ENCODE measurements at regions not wholly inside any gene's neighbourhood (a gene's known extent, or its start where the extent isn't known, plus 50 kb on each side); places are given as distances from the start of the nearest gene placed in this dataset.
"Not testable (repeated sequence)": the region's sequence is repeated elsewhere in the genome, so short reads cannot be mapped to it uniquely, and the experiment has no call there.

DNA sequence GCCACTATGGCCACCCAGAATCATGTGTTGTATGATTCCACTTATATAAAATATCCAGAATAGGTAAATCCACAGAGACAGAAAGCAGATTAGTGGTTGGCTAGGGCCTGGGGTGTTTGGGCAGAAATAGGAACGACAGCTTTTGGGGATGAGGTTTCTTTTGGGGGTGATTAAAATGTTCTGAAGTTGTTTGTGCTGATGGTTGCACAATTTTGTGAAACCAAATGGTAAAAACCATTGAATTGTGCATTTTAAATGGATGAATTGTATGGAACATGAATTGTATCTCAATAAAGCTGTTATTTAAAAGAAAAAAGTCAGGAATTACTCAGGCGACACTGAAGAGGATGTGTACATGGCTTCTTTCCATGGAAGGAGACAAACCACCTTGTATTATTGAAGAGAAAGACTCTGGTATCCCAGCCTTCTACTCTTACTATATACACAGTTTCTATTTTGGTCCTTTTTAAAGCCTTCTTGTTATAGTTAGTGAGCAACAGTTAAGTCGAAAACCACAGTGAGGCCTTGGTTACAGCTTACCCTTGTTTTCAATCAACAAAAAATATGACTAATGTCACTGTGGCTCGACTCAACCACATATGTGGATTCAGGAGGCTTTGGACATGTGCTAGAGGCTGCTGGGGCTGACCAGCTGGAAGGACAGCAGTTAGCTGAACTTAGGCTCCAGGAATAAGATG is 57.1 kb upstream of the KMT2E start:
- ChIA-PET CTCF (interaction anchor here (0.7 to 2.4 kb wide), 5 partner anchors 10 to 26 kb away, joined by 3 to 9 read pairs (median 5); no protein-coding TSS in a partner anchor), POLR2A (interaction anchor here (0.8 to 2.8 kb wide), 5 partner anchors 12 to 57 kb away, joined by 3 to 18 read pairs (median 7); no protein-coding TSS in a partner anchor)

DNA sequence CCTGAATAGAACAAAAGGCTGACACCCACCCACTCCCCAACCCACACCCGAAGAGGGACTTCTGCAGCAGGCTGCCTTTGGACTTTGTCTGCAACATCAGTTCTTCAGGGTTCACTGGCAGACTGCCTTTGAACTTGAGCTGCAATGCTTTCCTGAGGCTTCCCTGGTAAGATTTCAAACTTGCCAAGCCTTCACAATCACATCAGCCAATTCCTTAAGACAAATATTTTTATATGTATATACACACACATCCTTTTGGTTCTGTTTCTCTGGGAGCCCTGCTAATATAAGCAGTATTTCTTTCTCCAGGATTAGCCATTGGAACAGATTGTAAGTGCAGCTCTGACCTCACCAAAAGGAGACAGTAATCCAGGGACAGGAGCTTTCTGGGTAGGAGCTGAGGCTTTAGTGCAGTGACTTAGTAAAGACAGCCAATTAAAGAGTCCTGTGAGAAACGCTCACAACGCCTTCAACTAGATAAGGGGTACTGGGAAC is 55.6 kb upstream of the KMT2E start:
- POLR2A ChIA-PET: no interaction called here
- CTCF ChIA-PET: no interaction called here

DNA sequence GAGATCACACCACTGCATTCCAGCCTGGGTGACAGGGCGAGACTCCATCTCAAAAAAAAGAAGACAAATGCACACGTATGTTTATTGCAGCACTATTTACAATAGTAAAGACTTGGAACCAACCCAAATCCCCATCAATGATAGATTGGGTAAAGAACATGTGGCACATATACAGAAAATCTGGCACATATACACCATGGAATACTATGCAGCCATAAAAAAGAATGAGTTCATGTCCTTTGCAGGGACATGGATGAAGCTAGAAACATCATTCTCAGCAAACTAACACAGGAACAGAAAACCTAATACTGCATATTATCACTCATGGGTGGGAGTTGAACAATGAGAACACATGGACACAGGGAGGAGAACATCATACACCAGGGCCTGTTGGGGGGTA is 54.5 kb upstream of the KMT2E start:
- POLR2A ChIA-PET, CTCF ChIA-PET: not testable (repeated sequence)

DNA sequence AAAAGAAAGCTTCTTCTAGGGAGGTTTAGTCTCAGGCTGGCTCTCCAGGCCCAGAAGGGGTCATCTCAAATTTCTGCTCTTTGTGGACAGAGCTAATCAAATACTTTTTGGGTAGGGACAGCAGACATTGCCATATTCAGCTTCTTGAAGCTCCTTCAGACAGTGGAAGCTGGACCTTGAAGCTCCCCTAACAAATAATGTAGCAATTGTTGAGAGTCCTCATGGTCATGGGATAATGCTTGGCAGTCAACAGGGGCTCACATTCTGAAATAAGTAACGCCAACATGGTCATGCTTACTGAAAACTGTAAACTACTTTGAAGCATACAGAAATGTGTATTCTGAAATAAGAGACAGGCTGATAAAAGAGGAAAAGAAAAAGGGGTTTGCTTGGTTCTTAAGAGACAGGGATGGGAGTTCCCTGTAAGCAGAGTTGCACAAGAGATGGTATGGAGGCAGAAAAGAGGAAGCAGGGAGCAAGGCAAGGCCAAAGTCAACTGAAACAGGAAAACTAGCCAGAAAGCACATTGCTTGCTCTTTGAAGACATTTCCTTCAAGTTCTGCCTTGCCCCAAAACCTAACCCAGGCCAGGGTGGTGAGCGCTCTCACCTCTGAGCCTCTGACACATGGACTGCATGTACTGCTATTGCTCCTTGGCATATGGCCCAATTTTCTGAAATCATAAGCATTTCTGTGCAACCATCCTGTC is 53.1 kb upstream of the KMT2E start:
- ChIA-PET CTCF (interaction anchor here (0.8 kb wide), 1 partner anchor 20 kb away, joined by 3 read pairs; no protein-coding TSS in a partner anchor), POLR2A (interaction anchor here (1.0 kb wide), 1 partner anchor 20 kb away, joined by 4 read pairs; no protein-coding TSS in a partner anchor)

DNA sequence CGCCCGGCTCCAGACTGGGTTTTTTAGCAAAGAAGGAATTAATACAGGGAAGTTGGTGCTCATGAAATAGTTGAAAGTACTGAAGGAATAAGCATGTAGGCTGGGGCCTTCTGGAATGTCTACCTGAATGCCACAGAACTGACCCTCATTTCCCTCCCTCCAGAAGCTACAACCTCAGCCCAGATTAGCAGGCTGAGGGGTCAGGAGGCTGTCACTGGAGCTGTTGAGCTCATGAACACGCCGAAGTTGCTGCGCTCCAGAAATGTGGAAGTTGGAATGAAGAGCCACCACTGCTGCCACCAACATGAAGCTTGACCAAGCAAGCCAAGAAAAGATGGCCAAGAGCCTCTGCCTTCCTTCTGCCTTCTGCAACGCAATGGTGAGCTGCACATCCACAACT is 52.2 kb upstream of the KMT2E start:
- POLR2A ChIA-PET: no interaction called here
- CTCF ChIA-PET: interaction anchor here (0.8 kb wide), 1 partner anchor 17 kb away, joined by 3 read pairs; no protein-coding TSS in a partner anchor

DNA sequence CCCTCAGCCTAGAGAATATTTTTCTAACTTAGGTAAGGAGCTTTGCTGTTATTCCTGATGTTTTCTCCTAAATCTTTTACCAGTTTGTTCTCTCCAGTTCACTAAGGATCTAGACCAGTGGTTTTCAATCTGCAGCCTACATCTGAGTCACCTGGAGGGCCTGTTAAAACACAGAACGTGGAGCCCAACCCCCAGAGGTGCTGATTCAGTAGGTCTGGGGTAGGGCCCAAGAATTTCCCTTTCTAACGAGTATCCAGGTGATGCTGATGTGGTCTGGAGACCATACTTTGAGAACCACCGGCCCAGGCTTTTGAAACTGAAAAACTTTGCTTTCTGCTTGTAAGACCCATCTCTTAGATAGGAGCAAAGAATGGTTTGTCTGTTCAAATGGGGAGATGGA is 51.2 kb upstream of the KMT2E start:
- ChIA-PET POLR2A (no interaction called here), CTCF (no interaction called here)

DNA sequence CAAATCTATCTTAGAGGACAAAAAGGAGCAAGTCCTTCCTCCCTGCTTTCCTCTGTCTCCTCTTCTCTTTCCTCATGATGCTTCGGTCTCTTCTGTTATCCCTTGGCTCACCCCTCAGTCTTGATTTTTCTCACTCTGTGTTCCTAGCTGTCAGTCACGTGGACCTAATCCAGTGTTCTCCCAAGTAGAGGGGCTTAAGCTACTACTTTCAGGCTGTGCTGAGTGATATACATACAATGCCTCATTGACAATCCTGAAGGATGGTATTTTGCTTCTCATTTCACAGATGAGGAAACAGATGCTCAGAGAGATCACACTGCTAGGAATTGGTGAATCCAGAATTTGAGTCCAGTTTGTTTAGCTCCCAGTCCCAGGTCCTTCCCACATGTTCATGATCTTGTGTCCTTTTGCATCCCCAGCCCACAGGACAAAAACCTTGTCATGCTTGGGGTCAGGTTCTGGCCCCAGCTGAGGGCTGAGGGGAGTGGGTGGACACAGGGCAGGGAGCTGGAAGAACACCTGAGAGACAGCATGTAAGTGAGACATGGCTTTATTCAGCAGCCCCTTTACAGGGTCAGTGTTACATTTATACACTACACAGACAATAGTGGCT is 50.5 kb upstream of the KMT2E start:
- ChIA-PET CTCF (no interaction called here), POLR2A (no interaction called here)

DNA sequence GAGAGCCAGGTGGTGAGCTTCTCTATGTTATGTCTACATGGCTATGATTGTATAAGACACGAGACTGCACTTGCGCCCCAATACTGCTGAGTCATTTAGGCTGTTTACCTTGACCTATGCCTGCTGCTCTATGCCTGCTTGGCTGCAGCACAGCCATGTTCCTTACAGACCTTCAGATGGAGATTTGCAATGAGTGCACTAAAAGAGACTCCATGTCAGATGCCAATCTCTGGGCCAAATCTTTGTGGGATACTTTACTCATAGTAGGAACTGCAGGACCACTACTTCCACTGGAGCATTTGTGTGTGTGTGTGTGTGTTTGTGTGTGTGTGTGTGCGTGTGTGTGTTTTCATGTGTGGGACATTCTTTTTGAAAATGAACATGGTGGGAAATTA is 50.0 kb upstream of the KMT2E start:
- POLR2A ChIA-PET: no interaction called here

More for the DNA sequence above, 50.0 kb upstream of the KMT2E start:
- CTCF ChIA-PET: no interaction called here

All from activated CD8-positive, alpha-beta memory T cell treated with anti-CD3 and anti-CD28 coated beads for 36 hours (primary cell).